GM19328 (cell line): ENCODE measurements at regions not wholly inside any gene's neighbourhood (a gene's known extent, or its start where the extent isn't known, plus 50 kb on each side); places are given as distances from the start of the nearest gene placed in this dataset.
"Not testable (repeated sequence)": the region's sequence is repeated elsewhere in the genome, so short reads cannot be mapped to it uniquely, and the experiment has no call there.

Experiments
- ATAC-seq: cut with Tn5 transposase; IDR thresholded peaks from one replicate; pipeline ENCODE4 v1.9.1; 2021; ENCODE audit warnings: mild to moderate bottlenecking, moderate library complexity; ENCODE audit not compliant: unreplicated experiment

DNA sequence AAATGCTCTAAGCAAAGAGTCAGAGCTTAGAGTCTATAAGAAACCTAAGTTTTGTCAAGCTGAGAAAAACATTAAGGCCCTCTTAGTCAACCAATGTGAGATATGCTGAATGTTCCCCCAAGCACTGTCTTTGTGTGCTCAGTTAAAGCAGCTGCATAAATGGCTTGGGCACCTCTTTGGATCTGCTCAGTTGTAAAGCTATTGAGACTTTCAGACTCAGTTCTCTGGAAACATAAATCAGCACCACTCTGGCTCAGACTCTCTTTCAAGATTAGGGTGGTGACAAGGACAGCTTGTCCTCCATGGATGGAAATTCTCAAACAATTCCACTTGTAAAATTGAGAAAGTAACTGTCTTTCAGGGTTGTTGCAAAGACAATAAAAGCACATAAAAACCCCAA, 807.9 kb downstream of the PRELID2 start:
- no peak for ATAC-seq

GRCh38 chr5:145025775-145026174, 809.4 kb downstream of the PRELID2 start:
- ATAC-seq: no peak

GRCh38 chr5:145015146-145015545, 820.0 kb downstream of the PRELID2 start:
- no peak for ATAC-seq

GRCh38 chr5:145014109-145014508, 821.0 kb downstream of the PRELID2 start:
- no peak for ATAC-seq

DNA sequence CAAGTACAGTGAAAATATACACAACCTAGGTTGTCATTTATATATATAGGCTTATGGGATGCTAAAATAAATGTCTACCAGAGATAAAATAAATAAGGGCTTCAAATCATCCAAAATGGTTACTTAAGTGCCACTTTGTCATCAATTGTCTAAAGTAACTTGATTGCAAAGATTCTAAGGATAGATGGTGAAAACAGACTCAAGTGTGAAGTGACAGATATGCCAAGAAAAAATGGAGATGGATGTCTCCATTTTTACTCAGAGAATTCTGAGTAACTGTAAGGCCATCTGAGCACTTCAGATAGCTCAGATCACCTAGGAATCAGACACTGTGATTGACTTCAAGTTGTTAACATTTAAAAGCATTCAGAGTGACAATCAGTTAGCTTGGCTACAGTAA, 824.3 kb downstream of the PRELID2 start:
- no peak for ATAC-seq

- no peak for ATAC-seq
Measured at GRCh38 chr5:145008876-145009530, 826.1 kb downstream of the PRELID2 start.

GRCh38 chr5:144994356-144994755, 823.7 kb downstream of the KCTD16 start:
- not testable (repeated sequence) for ATAC-seq

DNA sequence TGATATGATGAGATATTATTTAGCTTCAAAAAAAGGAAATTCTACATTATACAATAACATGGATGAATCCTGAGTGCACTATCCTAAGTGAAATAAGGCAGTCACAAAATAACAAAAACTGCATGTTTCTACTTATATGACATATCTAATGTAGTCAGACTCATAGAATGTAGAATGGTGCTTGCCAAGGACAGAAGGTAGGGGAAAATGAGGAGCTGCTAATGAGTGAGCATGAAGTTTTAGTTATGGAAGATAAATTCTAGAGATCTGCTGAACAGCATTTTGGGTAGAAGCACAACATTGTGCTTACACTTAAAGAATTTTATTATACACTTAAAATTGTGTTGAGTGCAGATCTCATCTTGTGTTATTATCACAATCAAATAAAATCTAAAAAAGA, 812.4 kb downstream of the KCTD16 start:
- ATAC-seq: no peak

DNA sequence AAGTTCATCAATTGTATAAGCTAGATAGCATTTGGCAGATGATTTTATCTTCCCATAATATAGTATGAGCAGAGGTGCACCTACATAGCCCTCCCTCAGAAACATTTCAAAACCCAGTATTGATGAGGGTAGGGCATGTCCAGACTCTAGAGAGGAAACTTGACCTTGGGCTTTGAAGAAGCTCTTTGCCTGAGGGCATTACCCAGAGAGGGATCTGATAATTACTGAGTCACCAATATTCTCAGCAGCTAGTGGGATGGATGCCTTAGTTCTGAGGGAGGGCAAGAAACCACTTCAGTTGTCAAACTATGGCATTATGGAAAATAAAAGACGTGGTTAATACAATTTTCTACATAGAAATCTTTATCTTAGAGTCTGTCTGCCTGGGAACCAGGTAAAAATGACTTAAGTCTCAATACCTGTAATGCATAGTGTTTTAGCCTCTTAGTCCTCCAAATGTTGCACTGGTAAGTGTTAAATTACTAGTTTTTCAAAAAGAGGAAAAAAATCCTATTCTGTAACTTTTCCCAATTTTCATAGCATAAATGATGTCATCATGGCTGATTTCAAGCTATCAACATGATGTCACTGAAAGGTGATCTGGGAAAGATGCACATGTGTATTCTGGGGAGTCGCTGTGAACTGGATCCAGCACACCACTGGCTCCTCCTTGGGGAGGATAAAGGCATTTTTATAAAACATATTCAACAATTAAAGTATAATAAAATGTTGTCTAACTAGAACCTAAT, 809.0 kb downstream of the KCTD16 start:
- no peak for ATAC-seq

DNA sequence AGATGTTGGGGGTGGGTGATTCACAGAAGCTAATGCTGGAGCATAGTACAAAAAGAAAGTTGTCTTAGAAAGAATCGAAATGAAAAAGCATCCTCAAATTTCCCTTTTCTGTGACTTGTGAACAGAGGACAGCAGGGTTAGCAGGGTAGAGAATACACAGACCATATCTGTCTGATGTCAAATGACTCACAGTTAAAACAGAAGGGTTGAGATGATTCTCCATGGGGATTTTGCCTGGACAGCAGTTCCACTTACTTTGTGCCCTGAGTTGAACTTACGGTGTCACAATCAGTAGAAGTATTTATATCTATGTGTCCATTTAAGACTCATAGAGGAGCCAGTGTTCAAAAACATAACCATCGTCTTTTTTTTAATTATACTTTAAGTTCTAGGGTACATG, 801.6 kb downstream of the KCTD16 start:
- ATAC-seq: no peak

DNA sequence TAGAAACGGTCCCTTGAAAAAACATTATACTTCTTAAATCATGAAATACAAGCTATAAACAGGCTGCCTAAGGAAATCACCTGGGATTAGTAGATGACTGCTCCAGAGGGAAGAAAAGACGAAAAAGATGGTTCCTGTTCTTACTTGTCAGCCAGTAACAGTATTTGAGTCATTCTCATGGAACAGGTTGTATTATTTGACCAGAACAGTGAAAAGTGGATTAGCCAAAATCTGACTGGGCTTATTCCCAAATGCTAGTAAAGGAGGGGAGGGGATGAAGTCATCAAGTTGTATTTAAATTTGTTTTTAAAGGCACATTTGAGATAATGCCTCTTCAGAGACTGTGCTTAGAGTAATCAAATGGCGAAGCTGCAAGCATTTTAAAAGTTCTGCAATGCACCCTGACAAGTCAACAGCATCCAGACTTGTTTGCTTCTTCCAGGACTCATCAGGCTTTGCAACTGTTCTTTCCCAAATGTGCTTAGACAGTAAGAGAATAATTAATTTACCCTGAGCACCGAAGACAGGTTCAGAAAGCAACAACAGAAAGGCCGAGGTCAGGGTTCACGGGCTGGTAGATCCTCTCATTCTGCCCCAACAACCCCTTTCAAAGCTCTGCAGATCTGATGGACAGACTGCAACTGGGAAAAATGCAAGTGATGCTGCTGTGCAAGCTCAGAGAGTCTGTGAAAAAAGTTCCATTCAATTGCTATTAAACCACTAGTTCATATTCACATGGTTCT, 800.6 kb downstream of the KCTD16 start:
- no peak for ATAC-seq

DNA sequence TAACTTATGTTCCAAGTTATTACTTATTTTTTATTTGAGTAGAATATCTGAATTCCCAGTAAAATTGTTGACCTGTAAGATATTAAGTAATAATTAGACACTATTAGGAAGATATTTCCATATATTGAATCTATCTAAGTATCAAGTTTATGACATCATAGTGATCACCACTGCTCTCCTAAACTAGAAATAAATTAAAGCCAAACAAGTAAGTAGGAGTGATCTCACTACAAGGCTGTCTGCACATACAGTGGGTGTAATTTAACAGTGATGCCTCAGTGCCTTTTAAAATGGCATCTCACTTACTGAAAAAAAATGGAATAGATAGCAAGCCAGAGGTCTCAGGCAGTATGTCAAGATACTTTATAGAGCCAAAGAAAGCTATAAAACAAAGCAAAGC, 789.6 kb downstream of the KCTD16 start:
- ATAC-seq: no peak

GRCh38 chr5:144958002-144958401, 787.3 kb downstream of the KCTD16 start:
- no peak for ATAC-seq

GRCh38 chr5:144950996-144951395, 780.3 kb downstream of the KCTD16 start:
- ATAC-seq: no peak

DNA sequence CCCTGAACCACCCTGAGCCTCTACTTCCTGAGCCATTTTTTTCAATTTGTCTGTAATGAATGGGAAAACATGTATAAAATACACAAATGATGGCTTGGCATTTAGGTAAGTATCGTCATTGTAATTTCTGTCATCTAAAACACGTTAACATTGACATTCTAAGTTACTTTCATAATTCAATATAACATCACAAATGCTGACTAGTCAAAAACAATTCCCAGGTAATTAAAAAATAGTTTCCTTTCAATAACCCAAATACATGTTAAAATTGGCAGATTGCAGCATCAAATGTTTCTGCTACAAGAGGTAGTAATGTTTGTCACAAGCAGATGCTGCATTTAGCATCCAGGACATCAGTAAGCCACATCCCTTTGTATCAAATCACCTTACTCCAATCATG, 776.4 kb downstream of the KCTD16 start:
- ATAC-seq: no peak

GRCh38 chr5:144945503-144945902, 774.8 kb downstream of the KCTD16 start:
- ATAC-seq: no peak

GRCh38 chr5:144944936-144945335, 774.3 kb downstream of the KCTD16 start:
- ATAC-seq: no peak

DNA sequence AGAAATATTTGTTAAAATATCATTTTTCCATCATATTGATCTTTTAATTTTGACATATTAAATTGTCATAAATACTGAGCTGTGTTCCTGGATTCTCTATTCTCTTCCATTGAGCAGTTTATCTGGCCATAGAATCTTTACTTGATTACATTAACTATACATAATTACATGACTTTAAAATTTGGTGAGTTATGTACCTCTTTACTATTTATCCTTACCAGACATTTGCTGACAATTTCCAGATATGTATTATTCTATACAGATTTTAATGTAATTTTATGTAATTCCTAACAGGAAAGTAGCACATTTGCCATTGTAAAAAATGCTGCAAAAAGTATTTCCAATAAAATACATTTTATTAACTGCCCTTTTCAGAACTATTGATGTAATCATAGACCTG, 770.3 kb downstream of the KCTD16 start:
- ATAC-seq: no peak

- no peak for ATAC-seq
Measured at GRCh38 chr5:144918371-144918770, 747.7 kb downstream of the KCTD16 start.

DNA sequence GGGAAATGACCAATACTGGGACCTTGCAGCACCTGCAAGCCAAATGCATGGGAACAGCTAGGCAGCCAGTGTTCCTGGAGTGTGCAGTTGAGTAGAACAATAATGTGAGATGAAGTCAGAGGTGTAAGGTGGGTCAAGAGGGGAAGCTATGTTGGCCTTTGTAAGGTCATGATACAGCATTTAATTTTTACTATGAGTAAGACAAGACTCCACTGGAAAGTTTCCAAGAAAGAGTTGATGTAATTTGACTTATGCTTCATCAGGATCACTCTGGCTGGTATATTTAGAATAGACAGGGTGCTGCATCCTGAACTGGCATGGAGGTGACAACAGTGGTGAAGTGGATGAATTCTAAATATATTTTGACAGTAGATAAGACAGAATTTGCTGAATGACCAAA, 744.8 kb downstream of the KCTD16 start:
- no peak for ATAC-seq

GRCh38 chr5:144913661-144914060, 743.0 kb downstream of the KCTD16 start:
- ATAC-seq: no peak

GRCh38 chr5:144896473-144896872, 725.8 kb downstream of the KCTD16 start:
- no peak for ATAC-seq
